WTC11 (cell line): ENCODE measurements at regions not wholly inside any gene's neighbourhood (a gene's known extent, or its start where the extent isn't known, plus 50 kb on each side); places are given as distances from the start of the nearest gene placed in this dataset.

Experiments
- SOX15 ChIP-seq: fragments of 250-450 bp; sonication (Bioruptor Pico); IDR thresholded peaks from 2 replicates; pipeline ENCODE4 v1.9.0; 2021; ENCODE audit warnings: mild to moderate bottlenecking
- TEAD1 ChIP-seq: sonication (generic); formaldehyde crosslinking; IDR thresholded peaks from 2 replicates; pipeline ENCODE4 v1.8.0; 2022; ENCODE audit warnings: mild to moderate bottlenecking, missing genetic modification reagents
- TF ChIP-seq, protein P1 (sequence below): fragments of 200-600 bp; IDR thresholded peaks from 2 replicates; pipeline ENCODE4 v1.8.0; 2022; ENCODE audit warnings: antibody characterized with exemption
- TF ChIP-seq, protein P2 (sequence below): sonication (generic); formaldehyde crosslinking; conservative IDR thresholded peaks from 2 replicates; pipeline ENCODE4 v1.8.1; 2022; ENCODE audit warnings: mild to moderate bottlenecking, missing genetic modification reagents

DNA sequence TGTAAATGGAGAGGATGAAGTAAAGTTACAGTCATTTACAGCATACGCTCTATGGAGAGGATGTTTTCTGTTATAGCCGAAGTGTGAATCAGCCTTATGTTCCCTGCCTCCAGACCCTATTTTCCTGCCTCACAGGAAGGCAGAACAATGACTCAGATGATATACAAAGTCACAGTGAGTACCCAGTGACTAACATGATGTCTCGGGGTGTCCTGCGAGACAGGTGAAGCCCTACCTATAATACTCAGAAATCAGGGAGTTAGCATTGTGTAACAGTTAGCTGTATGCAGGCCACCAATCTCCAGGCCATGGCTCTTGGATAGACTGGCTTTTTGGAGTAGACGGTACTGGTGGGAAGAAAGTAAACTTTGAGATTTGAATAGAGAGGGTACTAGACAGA, 55.6 kb upstream of the FBXO28 start:
- TF ChIP-seq, protein P1, sequence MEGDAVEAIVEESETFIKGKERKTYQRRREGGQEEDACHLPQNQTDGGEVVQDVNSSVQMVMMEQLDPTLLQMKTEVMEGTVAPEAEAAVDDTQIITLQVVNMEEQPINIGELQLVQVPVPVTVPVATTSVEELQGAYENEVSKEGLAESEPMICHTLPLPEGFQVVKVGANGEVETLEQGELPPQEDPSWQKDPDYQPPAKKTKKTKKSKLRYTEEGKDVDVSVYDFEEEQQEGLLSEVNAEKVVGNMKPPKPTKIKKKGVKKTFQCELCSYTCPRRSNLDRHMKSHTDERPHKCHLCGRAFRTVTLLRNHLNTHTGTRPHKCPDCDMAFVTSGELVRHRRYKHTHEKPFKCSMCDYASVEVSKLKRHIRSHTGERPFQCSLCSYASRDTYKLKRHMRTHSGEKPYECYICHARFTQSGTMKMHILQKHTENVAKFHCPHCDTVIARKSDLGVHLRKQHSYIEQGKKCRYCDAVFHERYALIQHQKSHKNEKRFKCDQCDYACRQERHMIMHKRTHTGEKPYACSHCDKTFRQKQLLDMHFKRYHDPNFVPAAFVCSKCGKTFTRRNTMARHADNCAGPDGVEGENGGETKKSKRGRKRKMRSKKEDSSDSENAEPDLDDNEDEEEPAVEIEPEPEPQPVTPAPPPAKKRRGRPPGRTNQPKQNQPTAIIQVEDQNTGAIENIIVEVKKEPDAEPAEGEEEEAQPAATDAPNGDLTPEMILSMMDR, result no peak
- no peak for TF ChIP-seq TEAD1
- TF ChIP-seq, protein P2, sequence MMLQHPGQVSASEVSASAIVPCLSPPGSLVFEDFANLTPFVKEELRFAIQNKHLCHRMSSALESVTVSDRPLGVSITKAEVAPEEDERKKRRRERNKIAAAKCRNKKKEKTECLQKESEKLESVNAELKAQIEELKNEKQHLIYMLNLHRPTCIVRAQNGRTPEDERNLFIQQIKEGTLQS (CRISPR knock-in tag), result no peak
- TF ChIP-seq SOX15 (CRISPR knock-in tag), result no peak
